ENCODE measurements at regions not wholly inside any gene's neighbourhood (a gene's known extent, or its start where the extent isn't known, plus 50 kb on each side); places are given as distances from the start of the nearest gene placed in this dataset.
A peak's percentile ranks its signal among the peaks of the same experiment; 100 is the strongest.

DNA sequence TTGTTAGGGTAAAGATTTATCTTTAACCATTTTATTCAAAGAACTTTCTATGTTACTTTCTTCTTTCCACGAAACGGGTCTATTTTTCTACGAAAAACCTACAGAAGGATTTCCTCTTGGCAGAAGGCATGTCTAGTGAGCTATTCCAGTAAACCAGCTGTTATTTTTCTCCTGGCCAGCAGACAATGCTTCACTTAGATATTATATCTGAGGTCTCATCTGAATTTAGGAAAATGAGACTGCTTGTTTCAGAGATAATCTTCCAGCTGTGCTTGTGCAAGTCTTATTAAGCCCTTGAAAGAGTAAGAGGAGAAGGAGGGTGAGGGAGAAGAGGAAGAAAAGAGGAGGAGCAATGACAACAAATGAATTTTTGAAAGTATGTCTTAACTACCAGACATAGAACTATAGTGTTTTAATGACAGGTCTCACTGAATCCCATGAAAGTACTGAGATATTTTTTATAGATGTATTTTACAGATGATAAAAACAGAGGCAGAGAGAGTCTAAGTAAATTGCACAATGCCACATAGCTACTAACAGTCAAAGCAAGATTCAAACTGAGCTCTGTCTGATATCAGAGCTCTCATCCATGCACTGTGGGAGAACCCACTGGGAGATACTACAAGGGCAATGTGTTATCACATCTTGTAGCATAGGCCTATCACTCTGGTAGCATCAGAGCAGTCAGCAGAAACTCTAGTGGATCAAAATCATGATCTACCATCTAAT, 54.6 kb upstream of the SAMSN1 start (continued):
- TF ChIP-seq JUN (IDR thresholded peaks at IDR 0.05; ENCODE audit: borderline replicate concordance, low read depth, low read length) (no peak), JUN (CRISPR knock-in tag; IDR thresholded peaks at IDR 0.05; ENCODE audit: borderline replicate concordance) (no peak), CBFA2T2 (conservative IDR thresholded peaks at IDR 0.05) (peak; percentile 78), HNRNPK (IDR thresholded peaks at IDR 0.05; ENCODE audit: low read depth, low read length, poor library complexity, severe bottlenecking) (no peak), KLF16 (IDR thresholded peaks at IDR 0.05) (peak; percentile 38; the same call in 1 of the 2 replicates), ATF1 (CRISPR knock-in tag; IDR thresholded peaks at IDR 0.05) (no peak), ATF1 (tag; IDR thresholded peaks at IDR 0.05) (0 out of 2 replicates have a peak, but pooled peaks have one; percentile 4), NCOA6 (IDR thresholded peaks at IDR 0.05) (0 out of 2 replicates have a peak, but pooled peaks have one; percentile 22), FOXA3 (CRISPR knock-in tag; conservative IDR thresholded peaks at IDR 0.05 in 1 of 2, IDR thresholded peaks at IDR 0.05 in 1 of 2) (0 out of 4 replicates have a peak, but pooled peaks of 1 of the 2 experiments have one; percentile 26), FOSL1 (tag; conservative IDR thresholded peaks at IDR 0.05) (peak; percentile 54), NCOR1 (IDR thresholded peaks at IDR 0.05) (peak; percentile 74), EP300 (IDR thresholded peaks at IDR 0.05; ENCODE audit: low read length) (peak; percentile 57), EP400 (IDR thresholded peaks at IDR 0.05) (0 out of 2 replicates have a peak, but pooled peaks have one; percentile 27), ZC3H8 (IDR thresholded peaks at IDR 0.05) (no peak)
- TF ChIP-seq, protein P1, sequence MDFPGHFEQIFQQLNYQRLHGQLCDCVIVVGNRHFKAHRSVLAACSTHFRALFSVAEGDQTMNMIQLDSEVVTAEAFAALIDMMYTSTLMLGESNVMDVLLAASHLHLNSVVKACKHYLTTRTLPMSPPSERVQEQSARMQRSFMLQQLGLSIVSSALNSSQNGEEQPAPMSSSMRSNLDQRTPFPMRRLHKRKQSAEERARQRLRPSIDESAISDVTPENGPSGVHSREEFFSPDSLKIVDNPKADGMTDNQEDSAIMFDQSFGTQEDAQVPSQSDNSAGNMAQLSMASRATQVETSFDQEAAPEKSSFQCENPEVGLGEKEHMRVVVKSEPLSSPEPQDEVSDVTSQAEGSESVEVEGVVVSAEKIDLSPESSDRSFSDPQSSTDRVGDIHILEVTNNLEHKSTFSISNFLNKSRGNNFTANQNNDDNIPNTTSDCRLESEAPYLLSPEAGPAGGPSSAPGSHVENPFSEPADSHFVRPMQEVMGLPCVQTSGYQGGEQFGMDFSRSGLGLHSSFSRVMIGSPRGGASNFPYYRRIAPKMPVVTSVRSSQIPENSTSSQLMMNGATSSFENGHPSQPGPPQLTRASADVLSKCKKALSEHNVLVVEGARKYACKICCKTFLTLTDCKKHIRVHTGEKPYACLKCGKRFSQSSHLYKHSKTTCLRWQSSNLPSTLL (IDR thresholded peaks at IDR 0.05) = peak; percentile 94

All from K562 (cell line).